GM18508 (cell line): ENCODE measurements at regions not wholly inside any gene's neighbourhood (a gene's known extent, or its start where the extent isn't known, plus 50 kb on each side); places are given as distances from the start of the nearest gene placed in this dataset.
"Not testable (repeated sequence)": the region's sequence is repeated elsewhere in the genome, so short reads cannot be mapped to it uniquely, and the experiment has no call there.

Experiments
- ATAC-seq: cut with Tn5 transposase; IDR thresholded peaks from one replicate; pipeline ENCODE4 v1.9.1; 2021; ENCODE audit warnings: moderate number of reproducible peaks; ENCODE audit not compliant: insufficient read depth, unreplicated experiment

GRCh38 chr5:136516637-136517036 is 151.3 kb upstream of the TRPC7 start:
- no peak for ATAC-seq

- ATAC-seq: no peak
Measured at GRCh38 chr5:136513430-136513829, 148.1 kb upstream of the TRPC7 start.

GRCh38 chr5:136511046-136511445 is 145.7 kb upstream of the TRPC7 start:
- ATAC-seq: no peak

GRCh38 chr5:136510481-136510880 is 145.1 kb upstream of the TRPC7 start:
- no peak for ATAC-seq

- ATAC-seq: no peak
Measured at GRCh38 chr5:136506131-136506530, 140.8 kb upstream of the TRPC7 start.

GRCh38 chr5:136501133-136501532 is 135.8 kb upstream of the TRPC7 start:
- ATAC-seq: no peak

- no peak for ATAC-seq
Measured at GRCh38 chr5:136492587-136492986, 127.2 kb upstream of the TRPC7 start.

GRCh38 chr5:136491806-136492205 is 126.5 kb upstream of the TRPC7 start:
- ATAC-seq: no peak

- no peak for ATAC-seq
Measured at GRCh38 chr5:136484808-136485325, 119.5 kb upstream of the TRPC7 start.

- no peak for ATAC-seq
Measured at GRCh38 chr5:136482206-136482605, 116.9 kb upstream of the TRPC7 start.

GRCh38 chr5:136474466-136474865 is 109.1 kb upstream of the TRPC7 start:
- no peak for ATAC-seq

GRCh38 chr5:136467632-136468031 is 102.3 kb upstream of the TRPC7 start:
- ATAC-seq: no peak

- no peak for ATAC-seq
Measured at GRCh38 chr5:136466041-136466415, 100.7 kb upstream of the TRPC7 start.

GRCh38 chr5:136458481-136458880 is 93.1 kb upstream of the TRPC7 start:
- ATAC-seq: no peak

- ATAC-seq: no peak
Measured at GRCh38 chr5:136457390-136458013, 92.2 kb upstream of the TRPC7 start.

- ATAC-seq: no peak
Measured at GRCh38 chr5:136455409-136455808, 90.1 kb upstream of the TRPC7 start.

- no peak for ATAC-seq
Measured at GRCh38 chr5:136453986-136454758, 88.8 kb upstream of the TRPC7 start.

GRCh38 chr5:136453199-136453598 is 87.9 kb upstream of the TRPC7 start:
- no peak for ATAC-seq

- not testable (repeated sequence) for ATAC-seq
Measured at GRCh38 chr5:136447576-136447975, 82.2 kb upstream of the TRPC7 start.

- no peak for ATAC-seq
Measured at GRCh38 chr5:136446565-136446964, 81.2 kb upstream of the TRPC7 start.

GRCh38 chr5:136444099-136444498 is 78.8 kb upstream of the TRPC7 start:
- not testable (repeated sequence) for ATAC-seq

GRCh38 chr5:136439367-136439766 is 74.0 kb upstream of the TRPC7 start:
- ATAC-seq: no peak
